ENCODE measurements at regions not wholly inside any gene's neighbourhood (a gene's known extent, or its start where the extent isn't known, plus 50 kb on each side); places are given as distances from the start of the nearest gene placed in this dataset.

GRCh38 chrX:95791876-95792275 lies 892.8 kb upstream of the DIAPH2 start:
- H3K4me1 ChIP-seq (ENCODE audit: low read depth), result no peaks in the 10 kb centered on the region

DNA sequence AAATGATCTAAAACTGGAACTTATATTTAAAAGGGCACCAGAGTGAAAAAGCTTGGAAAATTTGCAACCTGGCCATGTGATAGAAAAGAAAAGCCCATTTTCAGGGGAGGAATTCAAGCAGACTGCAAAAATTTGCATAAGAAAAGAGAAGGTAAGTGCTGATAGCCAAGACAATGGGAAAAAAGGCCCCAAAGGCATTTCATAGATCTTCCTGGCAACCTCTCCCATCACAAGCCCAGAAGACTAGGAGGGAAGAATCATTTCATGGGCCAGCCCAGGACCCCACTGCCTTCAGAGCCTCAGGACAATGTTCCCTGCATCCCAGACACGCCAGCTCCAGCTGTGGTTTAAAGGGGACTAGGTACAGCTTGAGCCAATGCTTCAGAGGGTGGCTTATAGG lies 887.3 kb upstream of the DIAPH2 start:
- H3K36me3 ChIP-seq (ENCODE audit: low read depth), result no peaks in the 10 kb centered on the region
- DNase-seq (no peak), ATAC-seq (no peak)
- H3K4me1 ChIP-seq (ENCODE audit: low read depth), result no peaks in the 10 kb centered on the region
- H3K9me3 ChIP-seq, result no peaks in the 10 kb centered on the region
- TF ChIP-seq, protein P1, sequence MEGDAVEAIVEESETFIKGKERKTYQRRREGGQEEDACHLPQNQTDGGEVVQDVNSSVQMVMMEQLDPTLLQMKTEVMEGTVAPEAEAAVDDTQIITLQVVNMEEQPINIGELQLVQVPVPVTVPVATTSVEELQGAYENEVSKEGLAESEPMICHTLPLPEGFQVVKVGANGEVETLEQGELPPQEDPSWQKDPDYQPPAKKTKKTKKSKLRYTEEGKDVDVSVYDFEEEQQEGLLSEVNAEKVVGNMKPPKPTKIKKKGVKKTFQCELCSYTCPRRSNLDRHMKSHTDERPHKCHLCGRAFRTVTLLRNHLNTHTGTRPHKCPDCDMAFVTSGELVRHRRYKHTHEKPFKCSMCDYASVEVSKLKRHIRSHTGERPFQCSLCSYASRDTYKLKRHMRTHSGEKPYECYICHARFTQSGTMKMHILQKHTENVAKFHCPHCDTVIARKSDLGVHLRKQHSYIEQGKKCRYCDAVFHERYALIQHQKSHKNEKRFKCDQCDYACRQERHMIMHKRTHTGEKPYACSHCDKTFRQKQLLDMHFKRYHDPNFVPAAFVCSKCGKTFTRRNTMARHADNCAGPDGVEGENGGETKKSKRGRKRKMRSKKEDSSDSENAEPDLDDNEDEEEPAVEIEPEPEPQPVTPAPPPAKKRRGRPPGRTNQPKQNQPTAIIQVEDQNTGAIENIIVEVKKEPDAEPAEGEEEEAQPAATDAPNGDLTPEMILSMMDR (IDR thresholded peaks at IDR 0.05), result no peak
- intact Hi-C loops (cut with DNase I, micrococcal nuclease), result no loop called here
- no peak overlapping the region for H3K4me3 ChIP-seq

More at GRCh38 chrX:95791876-95792275, 892.8 kb upstream of the DIAPH2 start:
- intact Hi-C loops (cut with DNase I, micrococcal nuclease), result no loop called here
- ATAC-seq (no peak), DNase-seq (no peak)
- H3K9me3 ChIP-seq, result no peaks in the 10 kb centered on the region
- H3K4me3 ChIP-seq, result no peak overlapping the region
- TF ChIP-seq, protein P1 (IDR thresholded peaks at IDR 0.05), result no peak
- no peaks in the 10 kb centered on the region for H3K36me3 ChIP-seq (ENCODE audit: low read depth)

- ATAC-seq (no peak), DNase-seq (no peak)
- TF ChIP-seq, protein P1 (IDR thresholded peaks at IDR 0.05), result no peak
- intact Hi-C loops (cut with DNase I, micrococcal nuclease), result no loop called here
- no peak overlapping the region for H3K4me3 ChIP-seq
- H3K4me1 ChIP-seq (ENCODE audit: low read depth), result no peaks in the 10 kb centered on the region
- H3K9me3 ChIP-seq, result no peaks in the 10 kb centered on the region
- H3K36me3 ChIP-seq (ENCODE audit: low read depth), result no peaks in the 10 kb centered on the region
Measured at GRCh38 chrX:95823796-95824195, 860.8 kb upstream of the DIAPH2 start.

DNA sequence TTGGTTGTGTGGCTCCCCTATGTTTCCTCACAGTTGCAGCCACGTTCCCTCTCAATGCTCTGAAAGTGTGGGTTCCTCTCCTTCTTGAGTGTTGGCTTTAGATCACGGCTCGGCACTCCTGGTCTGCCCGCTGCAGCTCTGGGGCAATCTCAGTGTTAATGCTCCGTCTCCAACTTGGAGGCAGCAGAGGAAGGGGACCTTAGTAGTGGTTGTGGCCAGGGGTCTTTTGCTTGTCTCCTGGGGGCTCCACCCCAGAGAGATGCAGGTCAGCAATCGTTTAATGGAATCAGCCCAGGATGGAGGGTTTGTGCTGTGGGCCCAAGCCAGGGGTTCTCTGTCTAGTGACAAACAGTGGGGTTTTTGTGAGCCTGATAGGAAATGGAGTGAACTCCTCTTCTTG lies 849.4 kb upstream of the DIAPH2 start:
- intact Hi-C loops (cut with DNase I, micrococcal nuclease), result no loop called here
- H3K4me3 ChIP-seq, result no peak overlapping the region
- ATAC-seq, result no peak
- no peaks in the 10 kb centered on the region for H3K9me3 ChIP-seq
- no peaks in the 10 kb centered on the region for H3K36me3 ChIP-seq (ENCODE audit: low read depth)
- DNase-seq, result no peak
- H3K4me1 ChIP-seq (ENCODE audit: low read depth), result no peaks in the 10 kb centered on the region
- TF ChIP-seq, protein P1 (IDR thresholded peaks at IDR 0.05), result no peak

GRCh38 chrX:95836517-95836916 lies 848.1 kb upstream of the DIAPH2 start:
- TF ChIP-seq, protein P1 (IDR thresholded peaks at IDR 0.05), result no peak
- intact Hi-C loops (cut with DNase I, micrococcal nuclease), result no loop called here
- Histone ChIP-seq H3K4me3 (no peak overlapping the region), H3K9me3 (no peaks in the 10 kb centered on the region), H3K4me1 (ENCODE audit: low read depth) (no peaks in the 10 kb centered on the region), H3K36me3 (ENCODE audit: low read depth) (no peaks in the 10 kb centered on the region)
- DNase-seq (no peak), ATAC-seq (no peak)

- Histone ChIP-seq H3K36me3 (ENCODE audit: low read depth) (no peaks in the 10 kb centered on the region), H3K4me1 (ENCODE audit: low read depth) (no peaks in the 10 kb centered on the region), H3K4me3 (no peak overlapping the region), H3K9me3 (no peaks in the 10 kb centered on the region)
- TF ChIP-seq, protein P1 (IDR thresholded peaks at IDR 0.05), result no peak
- DNase-seq (no peak), ATAC-seq (no peak)
- intact Hi-C loops (cut with DNase I, micrococcal nuclease), result no loop called here
Measured at GRCh38 chrX:95841863-95842262, 842.8 kb upstream of the DIAPH2 start.

Data from mucosa of descending colon (tissue), 3 donors.